ENCODE measurements at regions not wholly inside any gene's neighbourhood (a gene's known extent, or its start where the extent isn't known, plus 50 kb on each side); places are given as distances from the start of the nearest gene placed in this dataset.

DNA sequence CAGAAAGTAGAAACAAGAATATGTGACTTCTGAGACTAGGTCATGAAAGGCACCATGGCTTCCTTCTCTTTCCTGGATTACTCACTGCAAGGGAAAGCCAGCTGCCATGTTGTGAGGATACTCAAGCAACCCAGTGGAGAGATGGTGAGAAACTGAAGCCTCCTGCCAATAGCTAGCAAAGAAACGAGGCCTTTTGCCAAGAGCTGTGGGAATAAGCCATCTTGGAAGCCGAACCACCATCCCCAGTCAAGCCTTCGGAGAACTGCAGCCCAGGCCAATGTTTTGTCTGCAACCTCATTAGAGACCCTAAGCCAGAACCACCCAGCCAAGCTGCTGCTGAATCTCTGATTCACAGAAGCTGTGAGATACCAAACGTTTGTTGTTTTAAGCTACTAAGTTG, 104.7 kb upstream of the CRHR1 start:
- TF ChIP-seq CTCF (IDR thresholded peaks at IDR 0.05; ENCODE audit: low read length) (no peak), EZH2phosphoT487 (IDR thresholded peaks at IDR 0.05; ENCODE audit: low read length) (no peak), EZH2 (optimal IDR thresholded peaks at IDR 0.05; ENCODE audit: low read depth, low read length) (no peak)

Measured in MM.1S (cell line).